GM23338 (cell line): ENCODE measurements at regions not wholly inside any gene's neighbourhood (a gene's known extent, or its start where the extent isn't known, plus 50 kb on each side); places are given as distances from the start of the nearest gene placed in this dataset.

Experiments
- ATAC-seq: fragments of 200-7000 bp; cut with Tn5 transposase; 3 replicates; pipeline ENCODE4 v1.9.1; 2020
- DNase-seq: peaks from one replicate; pipeline ENCODE4 v3.0.0-alpha.2; 2015; ENCODE audit warnings: low spot score
- H2AFZ ChIP-seq: fragments of 200-600 bp; sonication (generic); 2 replicates; pipeline ENCODE4 v1.8.0; 2016; ENCODE audit warnings: antibody characterized with exemption, mild to moderate bottlenecking, moderate library complexity
- H3F3A ChIP-seq: fragments of 200-600 bp; sonication (generic); replicated peaks from 2 replicates; pipeline ENCODE4 v1.8.0; 2017; ENCODE audit warnings: antibody characterized with exemption, mixed run types, low read depth
- H3K27ac ChIP-seq: fragments of 200-600 bp; sonication (generic); 2 replicates; pipeline ENCODE4 v1.6.1; 2016; ENCODE audit warnings: low read depth
- H3K27me3 ChIP-seq: fragments of 200-600 bp; sonication (generic); 2 replicates; pipeline ENCODE4 v1.8.0; 2016; ENCODE audit warnings: mild to moderate bottlenecking, mixed run types, moderate library complexity; ENCODE audit not compliant: insufficient read depth
- H3K36me3 ChIP-seq: fragments of 200-600 bp; sonication (generic); 2 replicates; pipeline ENCODE4 v1.8.0; 2016; ENCODE audit warnings: mild to moderate bottlenecking; ENCODE audit not compliant: insufficient read depth
- H3K4me1 ChIP-seq: fragments of 200-600 bp; sonication (generic); 2 replicates; pipeline ENCODE4 v1.8.0; 2016; ENCODE audit warnings: mild to moderate bottlenecking, moderate library complexity; ENCODE audit not compliant: insufficient read depth
- H3K4me2 ChIP-seq: fragments of 200-600 bp; sonication (generic); 2 replicates; pipeline ENCODE4 v1.7.1; 2017; ENCODE audit warnings: mixed run types
- H3K4me3 ChIP-seq: fragments of 200-600 bp; sonication (generic); 2 replicates; pipeline ENCODE4 v1.6.1; 2016; ENCODE audit warnings: mixed run types
- H3K79me2 ChIP-seq: fragments of 200-600 bp; sonication (generic); replicated peaks from 2 replicates; pipeline ENCODE4 v1.8.0; 2017; ENCODE audit warnings: mild to moderate bottlenecking; ENCODE audit not compliant: insufficient read depth
- H3K9me2 ChIP-seq: fragments of 200-600 bp; sonication (generic); 2 replicates; pipeline ENCODE4 v1.8.0; 2017; ENCODE audit not compliant: insufficient read depth
- H4K20me1 ChIP-seq: fragments of 200-600 bp; sonication (generic); replicated peaks from 2 replicates; pipeline ENCODE4 v1.8.0; 2017; ENCODE audit warnings: mild to moderate bottlenecking; ENCODE audit not compliant: insufficient read depth
- H3K27ac Mint-ChIP-seq: 2 replicates; pipeline ENCODE4 v1.8.0; 2020; ENCODE audit warnings: inconsistent platforms, mild to moderate bottlenecking, moderate library complexity, mixed read lengths
- H3K27me3 Mint-ChIP-seq: 3 replicates; pipeline ENCODE4 v1.8.0; 2022; ENCODE audit warnings: low read depth, mild to moderate bottlenecking, moderate library complexity, mixed read lengths, inconsistent platforms; ENCODE audit not compliant: insufficient read depth, poor library complexity
- H3K36me3 Mint-ChIP-seq: 3 replicates; pipeline ENCODE4 v1.8.0; 2021; ENCODE audit warnings: low read depth, mild to moderate bottlenecking, inconsistent platforms, moderate library complexity, mixed read lengths
- H3K4me1 Mint-ChIP-seq: 3 replicates; pipeline ENCODE4 v1.8.0; 2020; ENCODE audit warnings: mild to moderate bottlenecking, inconsistent platforms, mixed read lengths
- H3K4me3 Mint-ChIP-seq: 3 replicates; pipeline ENCODE4 v1.8.0; 2021; ENCODE audit warnings: moderate library complexity, mild to moderate bottlenecking, inconsistent platforms, mixed read lengths
- H3K9me3 Mint-ChIP-seq: 3 replicates; pipeline ENCODE4 v1.8.0; 2020; ENCODE audit warnings: moderate library complexity, mild to moderate bottlenecking, inconsistent platforms, mixed read lengths
- CTCF ChIP-seq, 2 experiments: fragments of 200-600 bp in 1 of 2; sonication (generic) in 1 of 2; conservative IDR thresholded peaks; 2 replicates each; pipeline versions ENCODE4 v1.5.1 to v1.6.1; 2016 to 2017; ENCODE audit warnings: antibody characterized with exemption in 2 of 2, low read depth in 2 of 2, mild to moderate bottlenecking in 2 of 2, moderate library complexity in 1 of 2
- ETS1 ChIP-seq: IDR thresholded peaks from 2 replicates; pipeline ENCODE4 v1.6.1; 2016; ENCODE audit warnings: antibody characterized with exemption
- NANOG ChIP-seq: IDR thresholded peaks from 2 replicates; pipeline ENCODE4 v1.6.1; 2016; ENCODE audit warnings: antibody characterized with exemption, borderline replicate concordance
- STAT1 ChIP-seq: IDR thresholded peaks from one replicate; pipeline ENCODE4 v1.6.1; 2016; ENCODE audit warnings: antibody characterized with exemption; ENCODE audit not compliant: unreplicated experiment
- ZNF462 ChIP-seq: fragments of 250-450 bp; sonication (Bioruptor Pico); IDR thresholded peaks from 2 replicates; pipeline ENCODE4 v1.5.0; 2020; ENCODE audit warnings: mild to moderate bottlenecking, moderate library complexity

- TF ChIP-seq ZNF462 (CRISPR knock-in tag): no peak
- no peak for TF ChIP-seq ETS1
- no peak for TF ChIP-seq STAT1
Measured at GRCh38 chr9:31733166-31733565, 651.3 kb upstream of the ACO1 start (continued).

GRCh38 chr9:31736581-31737179, 647.8 kb upstream of the ACO1 start:
- Histone ChIP-seq H3K36me3 (no peaks in the 10 kb centered on the region), H3K27me3 (peaks cover 36% of the 10 kb centered on the region), H3K4me3 (no peak overlapping the region), H3F3A (no peaks in the 10 kb centered on the region), H3K4me2 (peak overlapping the region; percentile 53), H3K27ac (no peak overlapping the region), H4K20me1 (no peaks in the 10 kb centered on the region), H3K9me2 (no peaks in the 10 kb centered on the region), H3K4me1 (peaks cover 18% of the 10 kb centered on the region), H2AFZ (no peak overlapping the region), H3K79me2 (no peaks in the 10 kb centered on the region)
- DNase-seq (peak; percentile 14), ATAC-seq (no peak; the same call in 1 of the 3 replicates)
- H3K9me3 Mint-ChIP-seq: no peaks in the 10 kb centered on the region
- H3K4me3 Mint-ChIP-seq: no peak overlapping the region
- H3K27ac Mint-ChIP-seq: no peak overlapping the region
- no peak for TF ChIP-seq CTCF (conservative IDR thresholded peaks at IDR 0.05; ENCODE audit: low read depth in 2 of 2)
- TF ChIP-seq NANOG: peak; percentile 88
- peaks cover 15% of the 10 kb centered on the region; the same call in 2 of the 3 replicates for H3K4me1 Mint-ChIP-seq
- no peaks in the 10 kb centered on the region for H3K36me3 Mint-ChIP-seq
- peaks cover 11% of the 10 kb centered on the region for H3K27me3 Mint-ChIP-seq
